Fibroblast of the conjunctiva (primary cell): ENCODE measurements at regions not wholly inside any gene's neighbourhood (a gene's known extent, or its start where the extent isn't known, plus 50 kb on each side); places are given as distances from the start of the nearest gene placed in this dataset.
A peak's percentile ranks its signal among the peaks of the same experiment; 100 is the strongest.

Experiments used
- DNase-seq: peaks from one replicate; pipeline ENCODE4 v3.0.0-alpha.2; 2010; ENCODE audit warnings: low read depth

- DNase-seq: no peak
These were observed 1143.6 kb upstream of the WWC1 start for GRCh38 chr5:167147879-167148278.

DNA sequence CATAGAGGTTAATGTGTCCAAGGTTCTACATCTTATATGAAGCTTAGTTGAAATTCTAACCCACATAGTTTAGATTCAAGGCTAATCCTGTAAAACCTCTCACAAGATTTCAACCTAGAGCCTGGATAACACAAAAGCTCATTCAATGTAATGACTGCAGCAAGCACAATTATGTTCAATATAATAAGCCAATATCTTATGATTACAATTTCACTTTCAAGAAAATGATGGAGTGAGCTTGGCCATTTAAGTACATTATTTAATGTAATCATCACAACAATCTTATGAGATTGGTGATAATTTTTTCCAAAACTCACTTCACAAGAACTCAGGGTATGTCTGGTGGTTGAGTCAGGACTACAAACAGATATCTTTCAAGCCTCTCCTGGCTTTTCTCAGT, 1140.8 kb upstream of the WWC1 start:
- DNase-seq: no peak

- no peak for DNase-seq
These were observed 1138.9 kb upstream of the WWC1 start for GRCh38 chr5:167152561-167152960.

GRCh38 chr5:167155387-167156005, 1135.9 kb upstream of the WWC1 start:
- no peak for DNase-seq

DNA sequence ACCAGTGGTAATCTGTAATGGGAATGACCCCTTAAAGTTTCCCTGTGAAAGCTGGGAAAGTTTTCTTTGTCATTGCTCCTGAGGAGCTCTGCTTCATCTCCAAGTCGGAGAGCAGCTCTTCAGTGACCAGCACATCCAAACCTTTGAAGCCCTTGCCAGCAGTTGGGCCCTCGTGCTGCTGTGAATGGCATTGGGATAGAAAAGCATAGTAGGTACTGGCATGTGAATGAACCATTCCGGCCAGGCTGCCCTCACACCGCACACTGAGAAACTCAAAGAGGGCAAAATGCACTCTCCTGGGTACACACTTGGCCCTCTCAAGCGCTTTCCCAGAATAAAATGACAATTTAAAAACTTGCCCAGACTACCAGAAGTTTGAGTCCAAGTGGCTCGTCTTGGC, 1135.0 kb upstream of the WWC1 start:
- no peak for DNase-seq

DNA sequence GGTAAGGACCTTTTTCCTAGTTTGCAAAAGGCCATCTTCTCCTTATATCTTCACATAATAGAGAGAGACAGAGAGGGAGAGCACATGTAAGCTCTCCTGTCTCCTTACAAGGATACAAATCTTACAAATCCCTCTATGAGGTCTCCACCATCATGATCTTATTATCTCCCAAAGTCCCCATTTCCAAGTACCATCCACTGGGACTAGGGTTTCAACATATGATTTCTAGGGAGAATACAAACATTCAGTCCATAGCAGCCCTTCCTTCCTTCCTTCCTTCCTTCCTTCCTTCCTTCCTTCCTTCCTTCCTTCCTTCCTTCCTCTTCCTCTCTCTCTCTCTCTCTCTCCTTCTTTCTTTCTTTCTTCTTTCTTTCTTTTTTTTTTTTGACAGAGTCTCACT, 1132.9 kb upstream of the WWC1 start:
- DNase-seq: no peak

DNA sequence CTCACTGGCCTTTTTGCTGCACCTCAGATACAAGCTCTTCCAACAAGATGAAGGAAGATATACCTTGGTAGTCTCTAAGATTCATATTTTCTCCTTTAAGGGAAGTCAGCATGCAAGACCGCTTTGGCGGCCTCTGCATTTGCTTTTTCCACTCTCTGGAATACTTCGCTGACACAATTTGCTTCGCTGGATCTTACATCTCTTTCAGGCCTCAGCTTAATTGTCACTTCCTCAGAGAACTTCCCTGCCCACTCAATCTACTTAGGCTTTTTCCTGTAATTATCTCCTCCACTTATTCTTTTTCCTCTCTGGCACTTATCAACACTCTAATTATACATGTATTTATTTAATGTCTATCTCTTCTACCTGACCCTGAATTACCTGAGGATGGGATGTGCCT, 1131.1 kb upstream of the WWC1 start:
- no peak for DNase-seq

- DNase-seq: no peak
These were observed 1124.7 kb upstream of the WWC1 start for GRCh38 chr5:167166696-167167095.

DNA sequence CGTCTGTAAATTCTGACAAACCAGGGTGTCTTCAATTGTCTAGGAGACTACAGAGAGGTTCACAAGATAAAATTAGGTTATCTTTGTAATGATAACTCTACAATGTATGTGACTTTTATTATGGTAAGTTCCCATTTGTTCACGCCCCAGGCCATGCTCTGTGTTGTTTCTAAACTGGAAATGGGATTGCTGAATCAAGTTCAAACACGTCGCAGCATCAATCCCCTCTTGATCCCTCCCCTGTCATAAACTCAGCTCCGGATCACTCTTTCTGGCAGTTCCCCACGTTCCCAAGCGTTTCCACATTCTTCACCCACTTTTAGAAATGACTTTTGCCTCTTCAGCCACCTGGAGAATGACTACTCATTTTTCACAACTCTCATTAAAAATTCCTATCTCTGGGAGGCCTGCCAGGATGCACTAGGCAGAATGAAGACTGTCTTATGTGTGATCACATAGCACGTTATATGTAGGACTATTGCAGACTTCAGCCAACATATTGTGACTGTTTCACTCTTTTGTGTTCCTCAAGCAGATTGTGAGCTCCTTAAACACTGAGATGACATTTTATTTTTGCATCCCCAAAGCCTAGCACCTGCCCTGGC, 1124.2 kb upstream of the WWC1 start:
- no peak for DNase-seq

DNA sequence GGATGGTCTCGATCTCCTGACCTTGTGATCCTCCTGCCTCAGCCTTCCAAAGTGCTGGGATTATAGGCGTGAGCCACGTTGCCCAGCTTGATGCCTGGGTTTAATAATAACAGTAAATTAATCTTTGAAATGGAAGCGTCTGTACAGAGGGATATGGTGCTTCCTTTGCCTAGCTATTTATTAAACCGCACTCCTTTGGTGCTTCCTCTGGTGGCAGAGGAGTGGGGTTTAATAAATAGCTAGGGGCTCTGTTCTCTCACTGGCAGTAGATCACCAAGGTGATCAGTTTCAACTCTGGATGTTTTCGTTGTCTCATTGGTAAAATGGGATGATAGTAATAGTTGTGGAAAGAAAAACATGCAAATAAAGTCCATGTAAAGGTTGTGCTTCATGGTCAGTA, 1122.5 kb upstream of the WWC1 start:
- DNase-seq: no peak

- DNase-seq: no peak
These were observed 1120.4 kb upstream of the WWC1 start for GRCh38 chr5:167171056-167171455.

DNA sequence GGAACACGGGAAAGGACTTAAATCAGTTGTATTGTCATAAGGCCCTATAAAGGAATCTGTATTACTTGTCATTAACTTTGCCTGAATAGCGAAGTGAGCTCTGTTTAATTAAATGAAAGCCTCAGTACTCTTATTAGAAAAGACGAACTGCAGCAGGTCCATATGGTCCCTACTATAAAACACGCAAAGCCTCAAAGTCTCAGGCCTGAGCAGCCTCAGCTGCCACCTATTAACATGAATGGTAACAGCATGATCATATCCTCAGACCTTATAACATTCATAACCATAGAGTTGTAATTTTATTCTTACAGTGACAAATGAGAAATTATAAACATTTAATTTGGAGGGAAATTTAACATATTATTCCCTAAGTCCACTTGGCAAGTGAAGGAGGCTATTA, 1113.7 kb upstream of the WWC1 start:
- no peak for DNase-seq

GRCh38 chr5:167180906-167181305, 1110.5 kb upstream of the WWC1 start:
- no peak for DNase-seq

GRCh38 chr5:167205881-167206280, 1085.6 kb upstream of the WWC1 start:
- DNase-seq: no peak

DNA sequence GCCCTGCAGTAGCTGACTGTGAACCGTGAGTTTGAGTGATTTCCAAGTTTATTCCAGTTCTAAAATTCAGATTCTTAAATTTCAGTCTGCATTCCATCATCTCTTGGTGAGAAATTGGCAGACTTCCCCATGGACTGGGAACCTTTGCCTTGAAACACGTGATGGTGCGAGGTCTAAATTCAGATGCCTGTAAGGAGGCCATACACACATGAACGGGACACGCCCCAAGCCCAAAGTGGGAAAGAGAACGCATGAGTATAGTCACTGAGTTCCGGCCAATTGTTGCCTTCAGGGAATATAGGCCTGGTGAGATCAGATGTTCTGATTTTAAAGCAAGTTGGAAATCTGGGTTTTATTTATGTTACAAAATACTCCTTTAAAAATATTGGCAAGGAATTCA, 1084.4 kb upstream of the WWC1 start:
- peak; percentile 93 for DNase-seq

GRCh38 chr5:167208911-167209310, 1082.5 kb upstream of the WWC1 start:
- no peak for DNase-seq

GRCh38 chr5:167217097-167217743, 1074.2 kb upstream of the WWC1 start:
- DNase-seq: no peak

DNA sequence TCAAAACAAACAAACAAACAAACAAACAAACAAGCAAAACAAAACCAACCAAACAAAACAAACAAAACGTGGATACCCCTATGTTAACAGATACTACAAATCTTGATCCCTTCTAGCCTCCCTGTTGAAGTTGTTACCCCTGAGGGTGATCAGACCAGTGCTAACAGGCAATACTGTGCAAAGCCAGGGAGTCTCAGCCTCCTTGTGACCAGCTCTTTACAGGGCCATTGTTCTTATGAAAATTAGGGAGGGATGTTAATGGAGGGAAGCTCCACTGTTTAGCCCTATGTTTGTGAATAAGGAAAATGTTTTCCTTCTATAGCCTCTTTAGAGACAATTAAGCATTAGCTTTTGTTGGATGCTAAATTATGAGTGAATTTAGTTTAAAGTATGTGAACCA, 1072.1 kb upstream of the WWC1 start:
- DNase-seq: no peak

DNA sequence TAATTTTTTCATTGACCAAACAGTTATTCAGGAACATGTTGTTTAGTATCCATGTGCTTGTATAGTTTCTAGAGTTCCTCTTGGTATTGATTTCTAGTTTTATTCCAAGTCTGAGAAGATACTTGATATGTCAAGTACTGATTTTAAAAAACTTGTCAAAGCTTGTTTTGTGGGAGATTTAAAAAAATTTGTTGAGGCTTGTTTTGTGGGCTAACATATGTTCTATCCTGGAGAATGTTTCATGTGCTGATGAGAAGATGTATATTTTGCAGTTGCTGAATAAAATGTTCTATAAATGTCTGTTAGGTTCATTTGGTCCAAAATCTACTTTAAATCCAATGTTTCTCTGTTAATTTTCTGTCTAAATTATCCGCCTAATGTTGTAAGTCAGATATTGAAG, 1065.1 kb upstream of the WWC1 start:
- DNase-seq: no peak

DNA sequence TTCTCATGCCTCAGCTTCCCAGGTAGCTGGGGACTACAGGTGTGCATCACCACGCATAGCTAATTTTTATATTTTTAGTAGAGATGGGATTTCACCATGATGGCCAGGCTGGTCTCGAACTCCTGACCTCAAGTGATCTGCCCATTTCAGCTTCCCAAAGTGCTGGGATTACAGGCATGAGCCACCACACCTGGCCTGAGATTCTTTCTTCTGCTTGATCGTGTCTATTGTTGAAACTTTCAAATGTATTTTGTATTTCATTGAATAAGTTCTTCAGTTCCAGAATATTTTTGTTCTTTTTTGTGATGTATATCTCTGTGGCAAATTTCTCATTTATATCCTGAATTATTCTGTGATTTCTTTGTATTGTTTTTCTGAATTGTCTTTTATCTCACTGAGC, 1063.3 kb upstream of the WWC1 start:
- DNase-seq: no peak

DNA sequence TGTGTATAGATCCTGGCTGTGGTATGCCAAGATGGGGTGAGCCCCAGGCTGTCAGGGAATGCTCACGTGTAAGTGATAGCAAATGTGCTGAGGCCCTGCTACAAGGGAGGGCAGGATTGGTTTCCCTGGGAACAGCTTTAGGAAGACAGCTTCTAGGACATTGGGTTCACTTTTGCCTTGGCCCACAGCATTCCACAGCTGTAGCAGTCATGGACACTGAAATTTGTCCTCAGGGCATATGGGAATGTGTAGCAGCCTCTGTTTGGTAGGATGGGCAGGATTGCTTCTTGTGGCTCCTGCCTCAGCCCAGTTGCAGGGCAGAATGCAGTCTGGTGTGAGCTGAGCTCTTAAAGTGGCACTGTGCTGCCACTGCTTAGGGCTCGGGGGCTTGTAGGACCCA, 1061.7 kb upstream of the WWC1 start:
- no peak for DNase-seq

DNA sequence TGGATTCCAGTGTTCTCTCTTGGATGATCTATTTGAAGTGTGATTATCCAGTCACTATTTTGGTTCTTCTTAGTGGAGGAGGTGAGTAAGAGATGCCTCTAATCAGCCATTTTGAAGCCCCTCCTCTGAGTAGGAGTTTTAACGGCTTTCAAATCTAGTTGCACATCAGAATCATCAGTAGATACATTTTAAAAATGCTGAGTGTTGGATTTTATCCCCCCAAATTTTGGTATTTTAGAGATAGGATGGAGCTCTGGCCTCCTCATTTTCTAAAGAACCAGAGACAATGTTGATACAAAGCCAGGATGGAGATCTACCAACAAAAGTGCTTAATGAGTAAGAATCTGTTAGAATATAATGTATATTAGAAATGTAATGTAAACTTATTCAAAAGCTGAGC, 1061.0 kb upstream of the WWC1 start:
- DNase-seq: no peak

GRCh38 chr5:167232675-167233311, 1058.7 kb upstream of the WWC1 start:
- peak; percentile 42 for DNase-seq
